RKO (cell line): ENCODE measurements at regions not wholly inside any gene's neighbourhood (a gene's known extent, or its start where the extent isn't known, plus 50 kb on each side); places are given as distances from the start of the nearest gene placed in this dataset.

ENCODE experiments used
- DNase-seq: peaks from one replicate; pipeline ENCODE4 v3.0.0-alpha.2; 2016; ENCODE audit warnings: low spot score

DNA sequence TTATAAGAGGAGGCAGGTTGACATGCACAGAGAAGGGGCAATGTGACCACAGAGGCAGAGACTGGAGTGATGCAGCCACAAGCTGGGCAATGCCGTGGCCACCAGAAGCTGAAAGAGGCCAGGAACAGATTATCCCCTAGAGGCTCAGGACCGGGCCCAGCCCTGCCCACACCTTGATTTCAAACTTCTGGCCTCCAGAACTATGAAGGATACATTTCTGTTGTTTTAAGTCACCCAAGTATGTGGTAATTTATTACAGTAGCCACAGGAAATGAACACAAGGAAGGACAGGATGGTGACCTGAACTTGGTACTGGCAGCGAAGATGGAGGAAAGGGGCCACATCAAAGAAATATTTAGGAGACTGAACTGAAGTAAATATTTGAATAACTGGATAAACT is 66.8 kb upstream of the RIOK3 start:
- DNase-seq = no peak

DNA sequence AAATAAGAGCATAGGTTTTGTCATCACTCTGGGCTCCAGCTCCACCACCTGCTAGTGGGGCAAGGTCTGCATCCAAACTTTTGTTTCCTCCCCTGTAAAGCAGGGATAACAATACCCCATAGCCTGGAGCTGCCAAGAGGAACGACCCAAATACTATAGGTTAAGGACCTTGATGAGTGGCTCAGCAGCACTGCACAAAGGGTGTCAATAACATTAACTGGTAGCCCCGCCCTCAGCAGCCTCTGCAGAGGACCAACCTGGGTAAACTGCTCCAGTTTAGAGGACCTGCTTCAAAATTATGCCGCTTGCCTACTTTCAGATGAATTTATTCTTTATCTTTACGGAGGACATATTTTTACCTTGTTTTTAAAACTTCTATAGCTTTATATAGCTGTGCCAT is 65.8 kb upstream of the RIOK3 start:
- no peak for DNase-seq

DNA sequence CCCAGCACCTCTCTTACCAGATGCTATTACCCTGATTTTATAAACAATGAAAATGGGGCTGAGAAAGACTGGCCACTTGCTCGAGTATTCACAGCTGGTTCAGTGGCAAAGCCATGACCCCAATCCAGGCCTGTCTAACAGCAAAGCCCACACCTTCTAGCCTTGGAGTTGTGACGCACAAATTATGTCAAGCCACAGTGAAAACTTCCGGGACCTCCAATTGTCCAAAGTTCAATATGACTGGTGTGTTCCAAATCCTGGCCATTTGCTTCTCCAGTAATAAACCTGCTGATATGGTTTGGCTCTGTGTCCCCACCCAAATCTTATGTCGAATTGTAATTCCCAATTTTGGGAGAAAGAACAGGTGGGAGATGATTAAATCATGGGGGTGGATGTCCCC is 64.7 kb upstream of the RIOK3 start:
- no peak for DNase-seq

DNA sequence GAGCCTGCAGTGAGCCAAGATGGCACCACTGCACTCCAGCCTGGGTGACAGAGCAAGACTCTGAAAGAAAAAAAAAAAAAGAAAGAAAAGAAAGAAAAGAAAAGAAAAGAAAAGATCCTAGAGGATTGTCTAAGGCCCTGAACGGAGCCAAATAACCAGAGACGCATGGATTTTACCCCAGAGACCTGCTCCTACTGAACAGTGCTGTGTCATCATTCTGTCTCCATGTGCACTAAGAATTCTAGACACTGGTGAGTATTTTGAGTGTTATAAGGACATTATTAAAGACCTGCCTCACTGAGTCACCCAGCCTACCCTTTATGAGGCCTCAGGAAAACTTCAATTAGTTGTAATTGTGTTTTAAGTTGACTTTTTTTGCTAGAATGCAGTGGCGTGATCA is 61.9 kb upstream of the RIOK3 start:
- DNase-seq = no peak

DNA sequence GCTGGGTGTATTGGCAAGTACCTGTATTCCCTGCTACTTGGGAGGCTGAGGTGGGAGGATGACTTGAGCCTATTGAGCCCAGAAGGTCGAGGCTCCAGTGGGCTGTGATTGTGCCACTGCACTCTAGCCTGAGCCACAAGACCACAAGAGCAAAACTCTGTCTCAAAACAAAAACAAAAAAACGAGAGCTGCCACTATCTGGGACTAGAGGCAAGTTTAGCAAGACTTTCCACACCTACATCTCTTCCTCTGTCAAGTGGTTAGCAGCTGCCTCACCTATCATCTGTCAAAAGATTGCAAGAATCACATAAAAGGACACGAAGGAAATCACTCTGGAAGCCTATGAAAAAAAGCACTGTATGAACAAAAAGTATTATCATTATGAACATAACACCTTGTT is 55.2 kb upstream of the RIOK3 start:
- DNase-seq = no peak

DNA sequence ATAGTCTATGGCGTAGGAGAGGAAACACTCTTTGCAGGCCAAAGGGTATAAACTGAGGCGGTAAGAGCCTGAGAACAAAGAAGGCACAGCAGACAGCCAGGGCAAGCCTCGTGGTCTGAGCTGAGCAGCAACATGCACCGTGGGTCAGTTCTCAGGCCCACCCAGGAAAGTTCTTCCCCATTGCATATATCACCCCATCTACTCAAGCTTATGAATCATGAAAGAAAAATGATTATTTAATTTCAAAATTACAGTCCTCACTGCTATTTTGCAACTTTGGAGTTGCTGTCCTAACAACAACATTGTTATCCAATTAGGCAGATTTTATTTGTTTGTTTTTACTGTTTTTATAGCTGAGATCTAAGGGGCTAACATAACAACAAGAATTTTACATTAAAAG is 54.7 kb upstream of the RIOK3 start:
- no peak for DNase-seq

DNA sequence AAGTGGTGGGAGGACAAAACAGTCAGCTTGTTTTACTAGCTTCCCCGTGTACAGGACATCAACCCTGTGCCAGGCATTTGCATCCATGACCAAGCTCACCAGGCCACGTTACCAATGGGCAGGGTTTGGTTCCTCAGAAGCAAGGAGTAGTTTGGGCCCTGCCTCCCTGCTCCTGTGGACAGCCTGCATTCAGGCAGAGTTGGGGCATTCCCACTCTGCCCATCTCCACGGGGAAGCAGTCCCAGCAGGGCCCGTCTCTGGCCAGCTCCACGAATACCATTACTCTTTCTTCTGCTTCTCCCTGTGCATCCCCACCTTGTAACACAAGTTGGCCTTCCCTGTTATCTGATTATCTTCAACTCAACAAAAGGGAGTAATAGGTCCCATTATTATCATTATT is 54.0 kb upstream of the RIOK3 start:
- no peak for DNase-seq

DNA sequence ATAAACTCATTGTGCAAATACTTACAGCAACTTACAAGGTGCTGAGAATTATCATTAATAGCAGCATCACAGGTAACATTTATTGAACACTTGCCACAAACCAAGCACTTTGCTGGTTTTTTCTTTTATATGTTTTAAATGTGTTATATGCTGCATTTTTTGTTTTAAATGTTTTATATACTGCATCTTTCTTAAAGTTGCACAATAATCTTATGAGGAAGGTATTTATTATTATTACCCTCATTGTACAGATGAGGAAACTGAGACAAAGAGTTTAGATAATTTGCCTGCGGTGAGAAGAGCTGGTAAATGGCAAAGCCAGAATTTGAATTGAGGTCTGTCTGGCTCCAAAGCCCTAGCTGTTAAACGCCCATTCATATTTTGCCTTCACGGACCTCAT is 52.2 kb upstream of the RIOK3 start:
- DNase-seq = no peak

DNA sequence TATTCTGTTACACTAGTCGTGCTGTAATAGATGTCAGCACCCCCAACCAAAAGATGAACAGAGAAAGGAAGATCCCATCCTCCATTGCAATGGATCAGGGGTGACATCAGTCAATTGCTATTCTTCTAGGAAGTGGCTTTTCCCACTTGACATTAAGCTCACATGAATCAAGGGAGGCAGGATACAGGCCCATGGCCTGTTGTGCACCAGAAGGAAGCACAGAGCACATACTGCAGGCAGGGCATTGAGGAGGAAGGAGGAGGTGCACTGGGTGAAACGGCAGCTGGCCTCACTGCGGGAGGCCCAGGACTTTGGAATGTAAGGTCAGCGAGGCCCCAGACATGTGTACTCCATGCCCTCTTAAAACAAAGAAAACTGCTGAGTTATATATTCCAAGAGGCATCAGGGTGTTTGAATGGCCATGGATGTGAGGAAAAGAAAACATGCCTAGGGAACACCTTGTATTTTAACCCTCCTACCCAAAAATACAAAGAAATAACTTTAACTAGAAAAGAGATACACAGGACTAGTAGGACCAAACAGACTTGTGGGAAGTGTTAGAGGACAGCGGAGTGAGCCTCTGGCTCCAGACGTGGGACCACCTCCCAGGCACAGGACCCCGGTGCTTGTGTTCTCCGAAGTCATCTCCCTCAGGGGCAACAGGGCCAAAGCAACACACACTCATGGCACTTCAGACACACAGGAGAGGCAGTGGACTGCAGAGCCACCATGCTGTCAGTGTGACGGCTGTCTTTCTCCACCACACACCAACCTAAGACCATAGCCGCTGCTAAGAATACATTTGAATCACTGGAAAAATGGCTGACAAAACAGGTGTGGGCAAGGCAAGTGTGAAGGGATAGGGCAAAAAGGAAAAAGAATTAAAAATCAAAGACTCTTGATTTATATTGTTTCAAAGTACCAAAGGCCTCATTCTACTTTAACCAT is 51.4 kb upstream of the RIOK3 start:
- no peak for DNase-seq
